Thoracic aorta (tissue), 2 donors: ENCODE measurements at regions not wholly inside any gene's neighbourhood (a gene's known extent, or its start where the extent isn't known, plus 50 kb on each side); places are given as distances from the start of the nearest gene placed in this dataset.

Experiments
- ATAC-seq: fragments of 150-250 bp; one replicate; pipeline ENCODE4 v1.8.0; 2017; ENCODE audit warnings: low read depth; ENCODE audit not compliant: insufficient number of reproducible peaks, low FRiP score
- DNase-seq: peaks from one replicate; pipeline ENCODE4 v3.0.0-alpha.2; 2020; ENCODE audit warnings: low spot score
- H3K27ac ChIP-seq, 2 donors: fragments of 200-600 bp; sonication (generic); 1 replicate in 1 of 2; 2 replicates in 1 of 2; pipeline ENCODE4 v1.5.1; 2016; ENCODE audit warnings: mild to moderate bottlenecking in 2 of 2, moderate library complexity in 2 of 2
- H3K27me3 ChIP-seq: fragments of 200-600 bp; sonication (generic); replicated peaks from 2 replicates; pipeline ENCODE4 v1.6.0; 2016; ENCODE audit warnings: mild to moderate bottlenecking; ENCODE audit not compliant: insufficient read depth
- H3K36me3 ChIP-seq: fragments of 200-600 bp; sonication (generic); one replicate; pipeline ENCODE4 v1.5.1; 2016
- H3K4me1 ChIP-seq, 2 donors: fragments of 200-600 bp; sonication (generic); 1 replicate in 1 of 2; 2 replicates in 1 of 2; pipeline versions ENCODE4 v1.5.1 to v1.6.0; 2016; ENCODE audit warnings: low read depth in 2 of 2, mild to moderate bottlenecking in 1 of 2; ENCODE audit not compliant: control insufficient read depth in 1 of 2
- H3K4me3 ChIP-seq: fragments of 200-600 bp; sonication (generic); 2 replicates; pipeline ENCODE4 v1.5.1; 2016; ENCODE audit warnings: mild to moderate bottlenecking
- H3K9me3 ChIP-seq: fragments of 200-600 bp; sonication (generic); 2 replicates; pipeline ENCODE4 v1.5.1; 2016
- TF ChIP-seq, protein P1 (sequence below): fragments of 200-600 bp; sonication (generic); IDR thresholded peaks from one replicate; pipeline ENCODE4 v1.5.1; 2019; ENCODE audit warnings: antibody characterized with exemption

GRCh38 chr18:73797419-73797818, 350.2 kb downstream of the FBXO15 start:
- no peak overlapping the region for H3K4me3 ChIP-seq
- ATAC-seq: no peak
- H3K27ac ChIP-seq: no peak overlapping the region
- no peaks in the 10 kb centered on the region for H3K27me3 ChIP-seq
- no peaks in the 10 kb centered on the region for H3K36me3 ChIP-seq
- no peak for DNase-seq
- H3K9me3 ChIP-seq: no peaks in the 10 kb centered on the region
- TF ChIP-seq, protein P1, sequence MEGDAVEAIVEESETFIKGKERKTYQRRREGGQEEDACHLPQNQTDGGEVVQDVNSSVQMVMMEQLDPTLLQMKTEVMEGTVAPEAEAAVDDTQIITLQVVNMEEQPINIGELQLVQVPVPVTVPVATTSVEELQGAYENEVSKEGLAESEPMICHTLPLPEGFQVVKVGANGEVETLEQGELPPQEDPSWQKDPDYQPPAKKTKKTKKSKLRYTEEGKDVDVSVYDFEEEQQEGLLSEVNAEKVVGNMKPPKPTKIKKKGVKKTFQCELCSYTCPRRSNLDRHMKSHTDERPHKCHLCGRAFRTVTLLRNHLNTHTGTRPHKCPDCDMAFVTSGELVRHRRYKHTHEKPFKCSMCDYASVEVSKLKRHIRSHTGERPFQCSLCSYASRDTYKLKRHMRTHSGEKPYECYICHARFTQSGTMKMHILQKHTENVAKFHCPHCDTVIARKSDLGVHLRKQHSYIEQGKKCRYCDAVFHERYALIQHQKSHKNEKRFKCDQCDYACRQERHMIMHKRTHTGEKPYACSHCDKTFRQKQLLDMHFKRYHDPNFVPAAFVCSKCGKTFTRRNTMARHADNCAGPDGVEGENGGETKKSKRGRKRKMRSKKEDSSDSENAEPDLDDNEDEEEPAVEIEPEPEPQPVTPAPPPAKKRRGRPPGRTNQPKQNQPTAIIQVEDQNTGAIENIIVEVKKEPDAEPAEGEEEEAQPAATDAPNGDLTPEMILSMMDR: no peak
- H3K4me1 ChIP-seq: no peaks in the 10 kb centered on the region

GRCh38 chr18:73793386-73793785, 354.2 kb downstream of the FBXO15 start:
- ATAC-seq (no peak), DNase-seq (no peak)
- TF ChIP-seq, protein P1: no peak
- no peak overlapping the region for H3K4me3 ChIP-seq
- no peaks in the 10 kb centered on the region for H3K27me3 ChIP-seq
- no peaks in the 10 kb centered on the region for H3K36me3 ChIP-seq
- H3K27ac ChIP-seq: no peak overlapping the region
- no peaks in the 10 kb centered on the region for H3K9me3 ChIP-seq
- no peaks in the 10 kb centered on the region for H3K4me1 ChIP-seq

DNA sequence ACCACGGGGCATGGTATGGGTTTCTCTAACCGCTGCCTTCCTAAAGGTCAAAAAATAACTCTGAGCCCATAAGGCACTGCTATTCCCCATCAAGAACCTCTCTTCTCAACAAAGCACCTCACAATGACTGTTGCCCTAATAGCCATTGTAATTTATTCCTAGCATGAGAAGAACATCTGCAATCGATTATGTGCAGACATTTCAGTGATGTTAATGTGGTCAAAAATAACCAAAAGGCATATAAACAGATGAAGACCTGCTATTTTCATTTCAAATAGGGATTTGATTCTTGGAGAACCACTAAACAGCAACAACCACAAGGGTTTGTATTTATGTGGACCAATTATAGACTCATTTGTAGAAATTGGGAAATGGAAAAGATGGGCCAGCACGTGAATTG, 356.6 kb downstream of the FBXO15 start:
- DNase-seq: no peak
- no peak for ATAC-seq
- no peaks in the 10 kb centered on the region for H3K27me3 ChIP-seq
- H3K9me3 ChIP-seq: no peaks in the 10 kb centered on the region
- H3K36me3 ChIP-seq: no peaks in the 10 kb centered on the region
- TF ChIP-seq, protein P1: no peak
- no peak overlapping the region for H3K27ac ChIP-seq
- H3K4me3 ChIP-seq: no peak overlapping the region
- no peaks in the 10 kb centered on the region for H3K4me1 ChIP-seq

DNA sequence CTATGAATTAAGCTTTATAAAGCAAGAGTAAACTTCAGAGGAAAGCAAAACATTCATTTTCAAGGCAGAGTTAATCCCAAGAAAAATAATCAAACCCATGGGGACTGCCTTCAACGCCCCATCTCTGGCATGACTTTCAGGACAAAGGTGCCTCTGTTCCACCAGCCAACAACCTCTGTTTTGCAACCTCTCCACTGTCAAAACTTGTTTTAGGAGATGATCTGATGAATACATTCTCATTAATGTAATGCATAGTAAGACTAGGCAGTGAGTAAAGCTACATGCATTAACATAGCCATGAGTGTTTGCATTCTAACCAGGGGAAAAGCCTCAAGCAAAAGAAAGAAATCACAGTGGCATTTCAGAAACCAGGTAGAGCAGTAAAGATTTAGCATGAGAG, 357.0 kb downstream of the FBXO15 start:
- Histone ChIP-seq H3K27me3 (no peaks in the 10 kb centered on the region), H3K27ac (no peak overlapping the region), H3K4me3 (no peak overlapping the region), H3K4me1 (no peaks in the 10 kb centered on the region), H3K9me3 (no peaks in the 10 kb centered on the region), H3K36me3 (no peaks in the 10 kb centered on the region)
- TF ChIP-seq, protein P1: no peak
- DNase-seq: no peak
- ATAC-seq: no peak

DNA sequence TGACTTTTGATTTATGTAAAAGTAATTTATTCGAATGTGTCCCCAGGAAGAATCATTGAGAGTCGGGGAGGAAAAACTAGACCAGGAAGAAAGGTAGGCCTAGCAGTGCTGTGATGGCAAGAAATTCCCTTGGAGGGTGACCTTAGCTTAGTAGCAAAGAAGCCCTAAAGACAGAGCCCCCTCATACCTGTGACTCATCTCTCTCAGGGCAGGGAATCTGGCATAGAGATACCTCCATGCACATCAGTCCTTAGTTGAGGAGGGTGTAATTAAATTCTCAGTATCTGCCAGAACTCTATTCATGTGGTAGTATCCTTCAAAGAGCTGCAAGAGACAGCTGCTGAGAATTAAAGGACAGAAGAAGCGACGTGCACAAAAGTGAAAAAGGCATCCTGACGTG, 360.3 kb downstream of the FBXO15 start:
- H3K27ac ChIP-seq: no peak overlapping the region
- TF ChIP-seq, protein P1: no peak
- no peak for ATAC-seq
- no peaks in the 10 kb centered on the region for H3K27me3 ChIP-seq
- no peaks in the 10 kb centered on the region for H3K36me3 ChIP-seq
- no peaks in the 10 kb centered on the region for H3K4me1 ChIP-seq
- no peaks in the 10 kb centered on the region for H3K9me3 ChIP-seq
- no peak for DNase-seq
- no peak overlapping the region for H3K4me3 ChIP-seq
